NCI-H69 (cell line): ENCODE measurements at regions not wholly inside any gene's neighbourhood (a gene's known extent, or its start where the extent isn't known, plus 50 kb on each side); places are given as distances from the start of the nearest gene placed in this dataset.

ENCODE experiments used
- DNase-seq: peaks from one replicate; lab custom pipeline; 2025; lab: John Stamatoyannopoulos, UW

GRCh38 chr2:156697906-156698305 is 261.7 kb downstream of the GPD2 start:
- no peak for DNase-seq

GRCh38 chr2:156700681-156701080 is 264.5 kb downstream of the GPD2 start:
- DNase-seq = peak; percentile 45

- DNase-seq = no peak
Observed at GRCh38 chr2:156702541-156702940, 266.4 kb downstream of the GPD2 start.

GRCh38 chr2:156703642-156704041 is 267.5 kb downstream of the GPD2 start:
- no peak for DNase-seq

- no peak for DNase-seq
Observed at GRCh38 chr2:156704132-156704531, 268.0 kb downstream of the GPD2 start.

- no peak for DNase-seq
Observed at GRCh38 chr2:156704617-156705016, 268.4 kb downstream of the GPD2 start.

GRCh38 chr2:156706576-156706975 is 270.4 kb downstream of the GPD2 start:
- no peak for DNase-seq

GRCh38 chr2:156708051-156708450 is 271.9 kb downstream of the GPD2 start:
- DNase-seq = no peak

- no peak for DNase-seq
Observed at GRCh38 chr2:156709091-156709490, 272.9 kb downstream of the GPD2 start.

- no peak for DNase-seq
Observed at GRCh38 chr2:156719036-156719435, 282.9 kb downstream of the GPD2 start.

- no peak for DNase-seq
Observed at GRCh38 chr2:156727867-156728266, 291.7 kb downstream of the GPD2 start.

GRCh38 chr2:156728328-156728727 is 292.1 kb downstream of the GPD2 start:
- no peak for DNase-seq

- no peak for DNase-seq
Observed at GRCh38 chr2:156731506-156731905, 295.3 kb downstream of the GPD2 start.

- DNase-seq = no peak
Observed at GRCh38 chr2:156736950-156737349, 300.8 kb downstream of the GPD2 start.

GRCh38 chr2:156739301-156739700 is 303.1 kb downstream of the GPD2 start:
- DNase-seq = no peak

GRCh38 chr2:156745619-156746018 is 309.4 kb downstream of the GPD2 start:
- no peak for DNase-seq

GRCh38 chr2:156748221-156748620 is 312.0 kb downstream of the GPD2 start:
- DNase-seq = no peak

GRCh38 chr2:156752042-156752441 is 315.9 kb downstream of the GPD2 start:
- DNase-seq = no peak

GRCh38 chr2:156753766-156754165 is 317.6 kb downstream of the GPD2 start:
- DNase-seq = no peak

GRCh38 chr2:156756516-156756915 is 320.3 kb downstream of the GPD2 start:
- no peak for DNase-seq

- DNase-seq = no peak
Observed at GRCh38 chr2:156763174-156763573, 327.0 kb downstream of the GPD2 start.

GRCh38 chr2:156765043-156765442 is 328.9 kb downstream of the GPD2 start:
- no peak for DNase-seq

- no peak for DNase-seq
Observed at GRCh38 chr2:156765450-156765849, 329.3 kb downstream of the GPD2 start.

GRCh38 chr2:156769802-156770201 is 333.6 kb downstream of the GPD2 start:
- DNase-seq = no peak

GRCh38 chr2:156778916-156779315 is 342.7 kb downstream of the GPD2 start:
- DNase-seq = no peak
